ENCODE measurements at regions not wholly inside any gene's neighbourhood (a gene's known extent, or its start where the extent isn't known, plus 50 kb on each side); places are given as distances from the start of the nearest gene placed in this dataset.

DNA sequence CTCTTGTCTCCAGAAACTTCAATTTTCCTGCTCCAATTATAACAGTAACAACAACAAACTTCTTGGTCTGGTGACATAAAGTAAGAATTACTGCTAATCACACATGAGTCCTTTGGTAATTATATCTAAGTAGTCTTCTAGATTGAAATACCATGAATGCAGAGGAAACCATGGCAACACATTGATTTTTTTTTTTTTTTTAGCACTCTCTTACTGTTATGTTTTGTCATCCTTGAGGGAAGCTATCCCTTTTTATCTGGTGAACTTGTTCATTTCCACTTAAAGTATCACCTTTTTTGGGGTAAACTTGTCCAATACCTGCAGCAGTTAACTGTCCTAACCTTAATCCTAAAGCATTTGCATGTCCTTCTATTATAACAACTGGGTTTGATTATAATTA, 256.3 kb downstream of the B3GLCT start:
- no peaks in the 10 kb centered on the region for H3K4me1 ChIP-seq
- no peak for DNase-seq
- no peak for TF ChIP-seq POLR2A (IDR thresholded peaks at IDR 0.05)
- TF ChIP-seq CTCF (IDR thresholded peaks at IDR 0.05) = no peak
- no peaks in the 10 kb centered on the region for H3K27me3 ChIP-seq
- H3K36me3 ChIP-seq = no peaks in the 10 kb centered on the region
- H3K27ac ChIP-seq = no peak overlapping the region
- no peaks in the 10 kb centered on the region for H3K9me3 ChIP-seq
- no peak overlapping the region for H3K4me3 ChIP-seq

GRCh38 chr13:31460061-31460460, 260.3 kb downstream of the B3GLCT start:
- Histone ChIP-seq H3K4me1 (no peaks in the 10 kb centered on the region), H3K27ac (no peak overlapping the region), H3K4me3 (no peak overlapping the region), H3K36me3 (no peaks in the 10 kb centered on the region), H3K27me3 (no peaks in the 10 kb centered on the region), H3K9me3 (no peaks in the 10 kb centered on the region)
- no peak for TF ChIP-seq POLR2A (IDR thresholded peaks at IDR 0.05)
- TF ChIP-seq CTCF (IDR thresholded peaks at IDR 0.05) = no peak
- no peak for DNase-seq

DNA sequence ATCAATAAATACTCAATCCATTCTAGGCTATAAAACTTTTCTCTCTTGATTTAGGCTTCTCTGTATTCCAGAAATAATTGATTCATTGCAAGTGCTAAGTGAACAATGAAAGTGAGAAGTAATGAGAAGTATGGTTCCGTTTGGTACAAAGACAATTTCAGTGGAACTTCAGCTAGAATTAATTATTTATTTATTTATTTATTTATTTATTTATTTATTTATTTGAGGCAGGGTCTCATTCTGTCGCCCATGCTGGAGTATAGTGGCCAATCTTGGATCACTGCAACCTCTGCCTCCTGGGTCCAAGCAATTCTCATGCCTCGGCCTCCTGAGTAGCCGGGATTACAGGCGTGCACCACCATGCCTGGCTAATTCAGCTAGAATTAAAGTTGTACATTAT, 262.1 kb downstream of the B3GLCT start:
- Histone ChIP-seq H3K27me3 (no peaks in the 10 kb centered on the region), H3K4me1 (no peaks in the 10 kb centered on the region), H3K9me3 (no peaks in the 10 kb centered on the region), H3K4me3 (no peak overlapping the region), H3K27ac (no peak overlapping the region), H3K36me3 (no peaks in the 10 kb centered on the region)
- no peak for TF ChIP-seq CTCF (IDR thresholded peaks at IDR 0.05)
- no peak for DNase-seq

DNA sequence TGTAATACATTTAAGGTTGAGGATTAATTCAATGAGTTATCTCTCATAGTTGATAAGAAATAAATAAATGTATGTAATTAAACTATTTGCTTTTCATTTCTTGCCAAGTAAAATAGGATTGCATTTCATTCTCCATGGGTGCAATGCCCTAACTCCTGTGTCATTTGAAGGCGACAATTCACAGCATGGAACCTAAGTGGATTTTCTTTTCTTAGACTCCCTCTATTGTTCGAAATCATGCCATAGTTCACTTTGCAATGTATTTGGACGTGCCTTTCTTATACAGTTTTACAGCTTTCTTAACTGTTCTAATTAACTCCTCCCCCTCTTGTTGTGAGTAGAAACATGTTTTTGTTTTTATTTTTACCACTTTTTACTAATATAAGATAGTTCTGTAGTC, 263.0 kb downstream of the B3GLCT start:
- DNase-seq = no peak
- no peak for TF ChIP-seq POLR2A (IDR thresholded peaks at IDR 0.05)
- Histone ChIP-seq H3K9me3 (no peaks in the 10 kb centered on the region), H3K4me3 (no peak overlapping the region), H3K4me1 (no peaks in the 10 kb centered on the region), H3K27ac (no peak overlapping the region), H3K27me3 (no peaks in the 10 kb centered on the region), H3K36me3 (no peaks in the 10 kb centered on the region)

DNA sequence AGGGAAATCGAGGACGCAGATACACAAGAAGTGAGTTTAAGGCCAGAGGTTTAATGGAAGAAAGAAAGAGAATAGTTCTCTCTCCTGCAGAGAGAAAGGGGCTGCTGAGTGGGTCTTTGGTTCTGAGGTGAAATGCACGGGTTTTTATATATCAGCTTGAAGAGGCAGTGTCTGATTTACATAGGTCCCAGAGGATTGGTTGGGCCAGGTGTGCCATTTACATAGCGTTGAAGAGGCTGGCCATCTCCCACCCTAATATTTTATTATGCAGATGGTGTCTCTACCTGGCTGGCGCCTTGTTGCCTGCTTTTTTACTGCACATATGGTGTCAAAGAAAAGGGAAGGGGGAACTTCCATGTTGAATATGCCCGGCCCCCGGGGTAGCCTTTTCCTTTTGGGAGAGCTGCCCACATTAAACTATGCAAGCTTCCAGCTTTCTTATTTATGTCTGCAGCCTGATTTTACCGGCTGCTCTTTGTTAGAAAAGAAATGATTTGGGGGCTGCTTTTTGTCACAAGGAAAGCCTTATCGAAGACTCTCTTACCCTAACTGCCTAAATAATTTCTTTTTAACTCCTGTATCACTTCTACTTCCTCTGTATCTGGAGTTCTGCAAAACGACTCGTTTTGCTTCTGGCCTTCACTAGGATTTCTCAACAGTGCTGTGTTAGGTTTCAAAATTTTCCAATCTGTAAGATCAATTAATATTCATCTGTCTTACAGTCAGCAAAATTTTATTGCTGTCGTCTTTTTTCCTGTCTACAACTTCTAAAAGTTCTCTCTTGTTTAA, 268.5 kb downstream of the B3GLCT start:
- Histone ChIP-seq H3K4me3 (no peak overlapping the region), H3K27ac (no peak overlapping the region), H3K36me3 (no peaks in the 10 kb centered on the region), H3K27me3 (no peaks in the 10 kb centered on the region), H3K4me1 (no peaks in the 10 kb centered on the region), H3K9me3 (no peaks in the 10 kb centered on the region)
- TF ChIP-seq CTCF (IDR thresholded peaks at IDR 0.05) (no peak), POLR2A (IDR thresholded peaks at IDR 0.05) (no peak)
- no peak for DNase-seq

GRCh38 chr13:31469377-31469776, 269.6 kb downstream of the B3GLCT start:
- no peak overlapping the region for H3K27ac ChIP-seq
- no peaks in the 10 kb centered on the region for H3K9me3 ChIP-seq
- H3K27me3 ChIP-seq = no peaks in the 10 kb centered on the region
- H3K4me1 ChIP-seq = no peaks in the 10 kb centered on the region
- DNase-seq = no peak
- no peak overlapping the region for H3K4me3 ChIP-seq
- no peak for TF ChIP-seq CTCF (IDR thresholded peaks at IDR 0.05)
- TF ChIP-seq POLR2A (IDR thresholded peaks at IDR 0.05) = no peak
- H3K36me3 ChIP-seq = no peaks in the 10 kb centered on the region

Data from Peyer's patch (tissue), 4 donors.